H9 (cell line): ENCODE measurements at regions not wholly inside any gene's neighbourhood (a gene's known extent, or its start where the extent isn't known, plus 50 kb on each side); places are given as distances from the start of the nearest gene placed in this dataset.

Experiments used
- DNase-seq: peaks from one replicate; pipeline ENCODE4 v3.0.0-alpha.2; 2017
- H2AFZ ChIP-seq: one replicate; pipeline ENCODE4 v1.6.1; 2013; ENCODE audit warnings: mild to moderate bottlenecking, low read length, control low read depth, moderate library complexity
- H2AK5ac ChIP-seq: 2 replicates; pipeline ENCODE4 v1.6.1; 2013; ENCODE audit warnings: low read length, control low read depth, mixed read lengths; ENCODE audit not compliant: insufficient read length
- H2BK120ac ChIP-seq: one replicate; pipeline ENCODE4 v1.6.1; 2013; ENCODE audit warnings: low read depth, mild to moderate bottlenecking, low read length, control low read depth, inconsistent platforms; ENCODE audit not compliant: poor library complexity, severe bottlenecking
- H2BK12ac ChIP-seq: 2 replicates; pipeline ENCODE4 v1.6.1; 2013; ENCODE audit warnings: low read length, control low read depth, mixed read lengths, low read depth; ENCODE audit not compliant: insufficient read length
- H2BK15ac ChIP-seq: 2 replicates; pipeline ENCODE4 v1.6.1; 2013; ENCODE audit warnings: low read depth, low read length, control low read depth
- H2BK20ac ChIP-seq: one replicate; pipeline ENCODE4 v1.6.1; 2013; ENCODE audit warnings: low read depth, mild to moderate bottlenecking, low read length, control low read depth, inconsistent platforms; ENCODE audit not compliant: poor library complexity, severe bottlenecking
- H2BK5ac ChIP-seq: 2 replicates; pipeline ENCODE4 v1.6.1; 2013; ENCODE audit warnings: low read length, control low read depth, mixed read lengths; ENCODE audit not compliant: insufficient read length
- H3K14ac ChIP-seq: 2 replicates; pipeline ENCODE4 v1.6.1; 2013; ENCODE audit warnings: low read length, control low read depth; ENCODE audit not compliant: insufficient read depth
- H3K18ac ChIP-seq: 2 replicates; pipeline ENCODE4 v1.6.1; 2013; ENCODE audit warnings: low read depth, mild to moderate bottlenecking, mixed read lengths, low read length, control low read depth; ENCODE audit not compliant: insufficient read length
- H3K23ac ChIP-seq: 2 replicates; pipeline ENCODE4 v1.6.1; 2013; ENCODE audit warnings: low read length, control low read depth, mixed read lengths, low read depth; ENCODE audit not compliant: insufficient read length
- H3K23me2 ChIP-seq: 2 replicates; pipeline ENCODE4 v1.6.1; 2013; ENCODE audit warnings: low read depth, mild to moderate bottlenecking, mixed read lengths, low read length, control low read depth; ENCODE audit not compliant: insufficient read length, poor library complexity, severe bottlenecking
- H3K27ac ChIP-seq: 2 replicates; pipeline ENCODE4 v1.5.1; 2013; ENCODE audit warnings: low read length, control low read depth, mixed read lengths, low read depth; ENCODE audit not compliant: insufficient read length
- H3K27me3 ChIP-seq: 2 replicates; pipeline ENCODE4 v1.6.1; 2013; ENCODE audit warnings: low read length, control low read depth, inconsistent platforms; ENCODE audit not compliant: insufficient read depth
- H3K4ac ChIP-seq: 2 replicates; pipeline ENCODE4 v1.6.1; 2013; ENCODE audit warnings: low read depth, mild to moderate bottlenecking, control low read depth, inconsistent platforms, low read length, moderate library complexity
- H3K4me1 ChIP-seq: 2 replicates; pipeline ENCODE4 v1.6.1; 2013; ENCODE audit warnings: low read length, control low read depth, inconsistent platforms; ENCODE audit not compliant: insufficient read depth
- H3K4me2 ChIP-seq: 2 replicates; pipeline ENCODE4 v1.6.1; 2013; ENCODE audit warnings: low read length, control low read depth, mixed read lengths; ENCODE audit not compliant: insufficient read length, insufficient read depth
- H3K56ac ChIP-seq: 2 replicates; pipeline ENCODE4 v1.6.1; 2013; ENCODE audit warnings: low read depth, mild to moderate bottlenecking, mixed read lengths, low read length, control low read depth; ENCODE audit not compliant: insufficient read length
- H3K79me1 ChIP-seq: 2 replicates; pipeline ENCODE4 v1.6.1; 2013; ENCODE audit warnings: low read depth, mild to moderate bottlenecking, moderate library complexity, low read length, control low read depth, inconsistent platforms; ENCODE audit not compliant: insufficient read depth, poor library complexity, severe bottlenecking
- H3K79me2 ChIP-seq: 2 replicates; pipeline ENCODE4 v1.6.1; 2013; ENCODE audit warnings: low read length, control low read depth, inconsistent platforms; ENCODE audit not compliant: insufficient read depth
- H3K9ac ChIP-seq: 2 replicates; pipeline ENCODE4 v1.6.1; 2013; ENCODE audit warnings: low read length, control low read depth, mixed read lengths; ENCODE audit not compliant: insufficient read length; ENCODE audit errors: extremely low read depth
- H3K9me3 ChIP-seq: one replicate; pipeline ENCODE4 v1.6.1; 2013; ENCODE audit warnings: low read depth, low read length, inconsistent platforms; ENCODE audit not compliant: control insufficient read depth
- H3T11ph ChIP-seq: one replicate; pipeline ENCODE4 v1.6.1; 2013; ENCODE audit warnings: mild to moderate bottlenecking, low read length, control low read depth, inconsistent platforms
- H4K20me1 ChIP-seq: one replicate; pipeline ENCODE4 v1.6.1; 2013; ENCODE audit not compliant: control insufficient read depth, insufficient read length, insufficient read depth
- H4K5ac ChIP-seq: 2 replicates; pipeline ENCODE4 v1.6.1; 2013; ENCODE audit warnings: low read depth, mild to moderate bottlenecking, mixed read lengths, low read length, control low read depth; ENCODE audit not compliant: insufficient read length
- H4K8ac ChIP-seq: replicated peaks from 2 replicates; pipeline ENCODE4 v1.6.1; 2013; ENCODE audit warnings: low read length, control low read depth, mixed read lengths, low read depth; ENCODE audit not compliant: insufficient read length
- H4K91ac ChIP-seq: 2 replicates; pipeline ENCODE4 v1.6.1; 2013; ENCODE audit warnings: low read depth, mild to moderate bottlenecking, moderate library complexity, mixed read lengths, low read length, control low read depth; ENCODE audit not compliant: insufficient read length
- H3K27ac Mint-ChIP-seq, 3 experiments: 2 replicates in 2 of 3; 3 replicates in 1 of 3; pipeline ENCODE4 v1.8.0; 2020 to 2021; ENCODE audit warnings: mixed read lengths in 3 of 3, mild to moderate bottlenecking in 1 of 3, moderate library complexity in 1 of 3
- H3K27me3 Mint-ChIP-seq: 2 replicates; pipeline ENCODE4 v1.8.0; 2021; ENCODE audit warnings: low read depth, mild to moderate bottlenecking, moderate library complexity, mixed read lengths
- H3K36me3 Mint-ChIP-seq, 3 experiments: 2 replicates in 2 of 3; 3 replicates in 1 of 3; pipeline ENCODE4 v1.8.0; 2020 to 2021; ENCODE audit warnings: low read depth in 3 of 3, mixed read lengths in 3 of 3; ENCODE audit not compliant: insufficient read depth in 1 of 3
- H3K4me1 Mint-ChIP-seq, 2 experiments: 2 replicates each; pipeline ENCODE4 v1.8.0; 2020; ENCODE audit warnings: mixed read lengths in 2 of 2
- H3K4me3 Mint-ChIP-seq, 2 experiments: 2 replicates in 1 of 2; 3 replicates in 1 of 2; pipeline ENCODE4 v1.8.0; 2020 to 2021; ENCODE audit warnings: mild to moderate bottlenecking in 2 of 2, mixed read lengths in 2 of 2, moderate library complexity in 1 of 2
- H3K9me3 Mint-ChIP-seq, 2 experiments: 2 replicates in 1 of 2; 3 replicates in 1 of 2; pipeline ENCODE4 v1.8.0; 2020; ENCODE audit warnings: mild to moderate bottlenecking in 2 of 2, mixed read lengths in 2 of 2, moderate library complexity in 1 of 2
- WGBS: extraction: QIAGEN DNeasy Blood & Tissue Kit; methylation state at CpG from one replicate; pipeline ENCODE4 v1.1.7; 2013; ENCODE audit warnings: missing lambda C conversion rate, low lambda C conversion rate, mixed read lengths; ENCODE audit not compliant: insufficient read length; ENCODE audit errors: extremely low coverage; 5-methylcytosine and 5-hydroxymethylcytosine counted together
- TF ChIP-seq, protein P1 (sequence below): fragments of 200-600 bp; sonication (generic); conservative IDR thresholded peaks from 3 replicates; pipeline ENCODE4 v1.8.0; 2021; ENCODE audit warnings: antibody characterized with exemption, mild to moderate bottlenecking

DNA sequence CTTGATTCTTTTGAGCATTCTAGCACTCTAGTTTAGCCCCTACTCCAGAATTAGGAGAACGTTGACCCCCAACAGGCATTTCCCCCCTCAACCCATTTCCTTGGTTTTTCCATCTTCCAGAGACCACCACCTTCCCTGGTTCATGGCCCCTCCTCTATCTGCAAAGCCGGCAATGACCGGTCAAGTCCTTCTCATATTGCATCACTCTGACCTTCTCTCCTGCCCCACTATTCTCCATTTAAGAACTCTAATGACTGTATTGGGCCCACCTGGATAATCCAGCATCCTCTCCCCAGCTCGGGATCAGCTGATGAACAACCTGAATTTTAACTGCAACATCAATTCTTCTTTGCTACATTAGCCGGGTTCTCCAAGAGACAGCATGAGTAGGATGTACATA is 437.4 kb downstream of the NPHP4 start:
- Histone ChIP-seq H2BK12ac (no peak overlapping the region), H3K18ac (no peak overlapping the region), H4K8ac (no peak overlapping the region), H3K79me2 (no peaks in the 10 kb centered on the region), H4K20me1 (no peaks in the 10 kb centered on the region), H3K9ac (no peak overlapping the region), H3K27ac (no peak overlapping the region), H2BK20ac (no peak overlapping the region), H3K27me3 (no peaks in the 10 kb centered on the region), H2AFZ (no peak overlapping the region), H3K23me2 (no peaks in the 10 kb centered on the region), H3K56ac (no peak overlapping the region), H3K4ac (no peak overlapping the region), H3K23ac (no peak overlapping the region), H2AK5ac (no peak overlapping the region), H3T11ph (no peak overlapping the region), H3K79me1 (no peaks in the 10 kb centered on the region), H2BK120ac (no peak overlapping the region), H3K4me1 (no peaks in the 10 kb centered on the region), H2BK15ac (no peak overlapping the region), H3K4me2 (no peak overlapping the region), H4K91ac (no peak overlapping the region), H4K5ac (no peak overlapping the region), H2BK5ac (no peak overlapping the region), H3K14ac (no peak overlapping the region), H3K9me3 (no peaks in the 10 kb centered on the region)
- Mint-ChIP-seq H3K9me3 (peaks cover 17 to 26% of the 10 kb centered on the region in 2 experiments), H3K4me3 (no peak overlapping the region), H3K27ac (no peak overlapping the region), H3K27me3 (peaks cover 13% of the 10 kb centered on the region), H3K4me1 (no peaks in the 10 kb centered on the region), H3K36me3 (peaks cover 0 to 10% (median 9%) of the 10 kb centered on the region in 3 experiments; a peak in 5 of 7 replicates)
- TF ChIP-seq, protein P1, sequence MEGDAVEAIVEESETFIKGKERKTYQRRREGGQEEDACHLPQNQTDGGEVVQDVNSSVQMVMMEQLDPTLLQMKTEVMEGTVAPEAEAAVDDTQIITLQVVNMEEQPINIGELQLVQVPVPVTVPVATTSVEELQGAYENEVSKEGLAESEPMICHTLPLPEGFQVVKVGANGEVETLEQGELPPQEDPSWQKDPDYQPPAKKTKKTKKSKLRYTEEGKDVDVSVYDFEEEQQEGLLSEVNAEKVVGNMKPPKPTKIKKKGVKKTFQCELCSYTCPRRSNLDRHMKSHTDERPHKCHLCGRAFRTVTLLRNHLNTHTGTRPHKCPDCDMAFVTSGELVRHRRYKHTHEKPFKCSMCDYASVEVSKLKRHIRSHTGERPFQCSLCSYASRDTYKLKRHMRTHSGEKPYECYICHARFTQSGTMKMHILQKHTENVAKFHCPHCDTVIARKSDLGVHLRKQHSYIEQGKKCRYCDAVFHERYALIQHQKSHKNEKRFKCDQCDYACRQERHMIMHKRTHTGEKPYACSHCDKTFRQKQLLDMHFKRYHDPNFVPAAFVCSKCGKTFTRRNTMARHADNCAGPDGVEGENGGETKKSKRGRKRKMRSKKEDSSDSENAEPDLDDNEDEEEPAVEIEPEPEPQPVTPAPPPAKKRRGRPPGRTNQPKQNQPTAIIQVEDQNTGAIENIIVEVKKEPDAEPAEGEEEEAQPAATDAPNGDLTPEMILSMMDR: no peak
- DNase-seq: no peak
- no CpG with 5 or more reads among the region's 5 CpGs for WGBS
